Tibial artery (tissue), 4 donors: ENCODE measurements at regions not wholly inside any gene's neighbourhood (a gene's known extent, or its start where the extent isn't known, plus 50 kb on each side); places are given as distances from the start of the nearest gene placed in this dataset.

ENCODE experiments used
- DNase-seq, 2 donors: peaks; one replicate each; pipeline ENCODE4 v3.0.0-alpha.2; 2019
- H3K27ac ChIP-seq, 2 donors: fragments of 200-600 bp; sonication (generic) in 1 of 2; 1 replicate in 1 of 2; 2 replicates in 1 of 2; pipeline ENCODE4 v1.5.1; 2018 to 2019; ENCODE audit warnings: mild to moderate bottlenecking in 1 of 2
- H3K27me3 ChIP-seq, 2 donors: fragments of 200-600 bp; sonication (generic) in 1 of 2; one replicate each; pipeline versions ENCODE4 v1.5.1 to v1.6.0; 2016 to 2019
- H3K36me3 ChIP-seq, 3 donors: fragments of 200-600 bp; sonication (generic) in 2 of 3; one replicate each; pipeline ENCODE4 v1.5.1; 2016 to 2019; ENCODE audit warnings: mild to moderate bottlenecking in 2 of 3
- H3K4me1 ChIP-seq, 4 donors: fragments of 200-600 bp; sonication (generic) in 2 of 4; 1 replicate in 3 of 4; 2 replicates in 1 of 4; pipeline ENCODE4 v1.5.1; 2016 to 2019
- H3K4me3 ChIP-seq, 2 donors: fragments of 200-600 bp; sonication (generic) in 1 of 2; 1 replicate in 1 of 2; 2 replicates in 1 of 2; pipeline ENCODE4 v1.5.1; 2018 to 2019; ENCODE audit warnings: mild to moderate bottlenecking in 2 of 2
- H3K9me3 ChIP-seq, 3 donors: fragments of 200-600 bp; sonication (generic) in 1 of 3; one replicate each; pipeline ENCODE4 v1.5.1; 2016 to 2019
- intact Hi-C: fragments of 100-400 bp; cut with DNase I; formaldehyde crosslinking; loops from one replicate; pipeline ENCODE4 v1.15.0; 2023; ENCODE audit warnings: low total_unique reads
- TF ChIP-seq, protein P1 (sequence below), 2 experiments: fragments of 200-600 bp in 1 of 2; fragments of 450-650 bp in 1 of 2; IDR thresholded peaks; one replicate each; pipeline ENCODE4 v1.5.1; 2017 to 2019; ENCODE audit warnings: antibody characterized with exemption in 2 of 2, mild to moderate bottlenecking in 1 of 2, moderate library complexity in 1 of 2

- Histone ChIP-seq H3K27me3 (no peaks in the 10 kb centered on the region), H3K4me1 (peaks cover 0 to 20% (median 10%) of the 10 kb centered on the region in 4 donors), H3K4me3 (no peak overlapping the region), H3K9me3 (no peaks in the 10 kb centered on the region), H3K27ac (no peak overlapping the region), H3K36me3 (no peaks in the 10 kb centered on the region)
- TF ChIP-seq, protein P1, sequence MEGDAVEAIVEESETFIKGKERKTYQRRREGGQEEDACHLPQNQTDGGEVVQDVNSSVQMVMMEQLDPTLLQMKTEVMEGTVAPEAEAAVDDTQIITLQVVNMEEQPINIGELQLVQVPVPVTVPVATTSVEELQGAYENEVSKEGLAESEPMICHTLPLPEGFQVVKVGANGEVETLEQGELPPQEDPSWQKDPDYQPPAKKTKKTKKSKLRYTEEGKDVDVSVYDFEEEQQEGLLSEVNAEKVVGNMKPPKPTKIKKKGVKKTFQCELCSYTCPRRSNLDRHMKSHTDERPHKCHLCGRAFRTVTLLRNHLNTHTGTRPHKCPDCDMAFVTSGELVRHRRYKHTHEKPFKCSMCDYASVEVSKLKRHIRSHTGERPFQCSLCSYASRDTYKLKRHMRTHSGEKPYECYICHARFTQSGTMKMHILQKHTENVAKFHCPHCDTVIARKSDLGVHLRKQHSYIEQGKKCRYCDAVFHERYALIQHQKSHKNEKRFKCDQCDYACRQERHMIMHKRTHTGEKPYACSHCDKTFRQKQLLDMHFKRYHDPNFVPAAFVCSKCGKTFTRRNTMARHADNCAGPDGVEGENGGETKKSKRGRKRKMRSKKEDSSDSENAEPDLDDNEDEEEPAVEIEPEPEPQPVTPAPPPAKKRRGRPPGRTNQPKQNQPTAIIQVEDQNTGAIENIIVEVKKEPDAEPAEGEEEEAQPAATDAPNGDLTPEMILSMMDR (IDR thresholded peaks at IDR 0.05) = no peak
- intact Hi-C loops = no loop called here
- DNase-seq = peak in 1 of 2 donors; percentile 27
Observed at GRCh38 chr5:135227064-135228022, 171.7 kb downstream of the MACROH2A1 start.

- no peak overlapping the region for H3K27ac ChIP-seq
- peak; percentile 21 to 44 for DNase-seq
- intact Hi-C loops = no loop called here
Observed at GRCh38 chr5:135225856-135226560, 173.0 kb downstream of the MACROH2A1 start.

DNA sequence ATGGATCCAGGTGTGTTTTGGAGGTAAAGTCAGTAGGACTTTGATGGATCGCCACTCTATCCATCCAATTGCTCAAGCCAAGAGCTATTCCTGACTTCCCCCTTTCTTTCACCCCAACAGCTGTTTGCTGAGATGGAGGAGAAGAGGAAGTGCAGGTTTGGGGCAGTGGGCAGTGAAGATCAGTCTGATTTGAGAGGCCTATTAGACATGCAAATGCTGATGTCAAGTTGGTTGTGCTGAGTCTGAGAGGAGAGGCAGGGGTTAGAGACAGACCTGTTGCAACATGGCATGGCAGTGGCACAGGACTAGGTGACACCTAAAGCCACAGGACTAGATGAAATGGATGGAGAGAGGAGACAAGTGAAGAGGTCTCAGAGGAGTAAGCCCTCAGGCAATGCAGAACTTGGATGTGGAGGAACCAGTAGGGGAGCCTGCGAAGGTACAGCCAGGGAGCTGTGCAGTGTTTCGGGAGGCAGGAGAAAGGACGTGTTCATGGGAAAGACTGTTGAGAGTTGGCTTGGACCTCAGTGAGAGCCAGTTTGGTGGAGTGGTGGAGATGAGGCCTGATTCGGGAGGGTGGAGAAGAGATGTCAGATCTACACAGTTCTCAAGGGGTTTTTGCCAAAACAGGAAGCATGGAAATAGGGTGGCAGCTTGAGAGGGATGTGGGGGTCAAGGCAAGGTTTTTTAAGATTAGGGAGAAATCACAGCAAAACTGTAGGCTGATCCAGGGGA lies 175.0 kb downstream of the MACROH2A1 start:
- Histone ChIP-seq H3K4me3 (no peak overlapping the region), H3K27ac (no peak overlapping the region), H3K9me3 (no peaks in the 10 kb centered on the region), H3K27me3 (no peaks in the 10 kb centered on the region), H3K36me3 (no peaks in the 10 kb centered on the region), H3K4me1 (no peaks in the 10 kb centered on the region)
- TF ChIP-seq, protein P1 (IDR thresholded peaks at IDR 0.05) = no peak
- intact Hi-C loops = no loop called here
- peak in 1 of 2 donors; percentile 32 for DNase-seq

More at GRCh38 chr5:135225856-135226560, 173.0 kb downstream of the MACROH2A1 start:
- Histone ChIP-seq H3K4me1 (peaks cover 0 to 16% (median 10%) of the 10 kb centered on the region in 4 donors), H3K36me3 (no peaks in the 10 kb centered on the region), H3K4me3 (no peak overlapping the region), H3K27me3 (no peaks in the 10 kb centered on the region), H3K9me3 (no peaks in the 10 kb centered on the region)
- TF ChIP-seq, protein P1 (IDR thresholded peaks at IDR 0.05) = no peak

DNA sequence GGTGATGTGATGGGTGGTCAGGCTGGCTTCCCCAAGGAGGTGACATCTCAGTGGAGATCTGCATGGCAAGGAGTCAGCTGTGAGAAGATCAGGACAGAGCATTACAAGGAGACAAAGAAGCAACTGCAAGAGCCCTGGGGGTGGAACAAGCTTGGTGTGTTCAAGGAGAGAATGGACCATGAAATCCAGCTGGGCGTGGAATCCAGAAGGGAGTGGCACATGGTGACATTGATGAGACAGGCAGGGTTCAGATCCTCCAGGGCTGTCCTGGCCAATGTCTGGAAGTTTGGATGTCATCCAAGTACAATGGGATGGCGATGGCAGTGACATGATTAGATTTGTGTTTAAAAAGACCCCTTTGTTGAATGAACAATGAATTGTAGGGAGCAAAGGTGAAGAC lies 175.6 kb downstream of the MACROH2A1 start:
- H3K36me3 ChIP-seq = no peaks in the 10 kb centered on the region
- intact Hi-C loops = no loop called here
- no peak overlapping the region for H3K4me3 ChIP-seq
- TF ChIP-seq, protein P1 (IDR thresholded peaks at IDR 0.05) = no peak
- H3K27me3 ChIP-seq = no peaks in the 10 kb centered on the region
- peak in 1 of 2 donors; percentile 38 for DNase-seq
- no peaks in the 10 kb centered on the region for H3K9me3 ChIP-seq
- no peaks in the 10 kb centered on the region for H3K4me1 ChIP-seq
- no peak overlapping the region for H3K27ac ChIP-seq

- intact Hi-C loops = no loop called here
- DNase-seq = peak in 1 of 2 donors; percentile 50
- TF ChIP-seq, protein P1 (IDR thresholded peaks at IDR 0.05) = no peak
Observed at GRCh38 chr5:135222771-135223170, 176.3 kb downstream of the MACROH2A1 start.

More at GRCh38 chr5:135222771-135223170, 176.3 kb downstream of the MACROH2A1 start:
- no peaks in the 10 kb centered on the region for H3K9me3 ChIP-seq
- no peaks in the 10 kb centered on the region for H3K27me3 ChIP-seq
- no peaks in the 10 kb centered on the region for H3K36me3 ChIP-seq
- H3K27ac ChIP-seq = no peak overlapping the region
- H3K4me1 ChIP-seq = no peaks in the 10 kb centered on the region
- H3K4me3 ChIP-seq = no peak overlapping the region
